Smooth muscle cell (in vitro differentiated cells): ENCODE measurements at regions not wholly inside any gene's neighbourhood (a gene's known extent, or its start where the extent isn't known, plus 50 kb on each side); places are given as distances from the start of the nearest gene placed in this dataset.
"Not testable (repeated sequence)": the region's sequence is repeated elsewhere in the genome, so short reads cannot be mapped to it uniquely, and the experiment has no call there.

ENCODE experiments used
- DNase-seq: peaks from one replicate; lab custom pipeline; 2025; ENCODE audit not compliant: unreplicated experiment; lab: John Stamatoyannopoulos, UW
- H2AFZ ChIP-seq: fragments of 200-600 bp; sonication (generic); 2 replicates; pipeline ENCODE4 v1.6.0; 2016; ENCODE audit warnings: antibody characterized with exemption, low read depth, mild to moderate bottlenecking
- H3F3A ChIP-seq: fragments of 200-600 bp; sonication (generic); 2 replicates; pipeline ENCODE4 v1.6.0; 2017; ENCODE audit warnings: antibody characterized with exemption, low read depth
- H3K27ac ChIP-seq: fragments of 200-600 bp; sonication (generic); 2 replicates; pipeline ENCODE4 v1.5.1; 2016; ENCODE audit warnings: low read depth, mild to moderate bottlenecking
- H3K27me3 ChIP-seq: fragments of 200-600 bp; sonication (generic); 2 replicates; pipeline ENCODE4 v1.6.1; 2016; ENCODE audit warnings: low read depth, mild to moderate bottlenecking
- H3K36me3 ChIP-seq: fragments of 200-600 bp; sonication (generic); 2 replicates; pipeline ENCODE4 v1.5.1; 2016; ENCODE audit warnings: low read depth
- H3K4me1 ChIP-seq: fragments of 200-600 bp; sonication (generic); 2 replicates; pipeline ENCODE4 v1.5.1; 2016; ENCODE audit warnings: low read depth
- H3K4me2 ChIP-seq: fragments of 200-600 bp; sonication (generic); 2 replicates; pipeline ENCODE4 v1.6.0; 2016; ENCODE audit warnings: mild to moderate bottlenecking
- H3K4me3 ChIP-seq: fragments of 200-600 bp; sonication (generic); 2 replicates; pipeline ENCODE4 v1.5.1; 2016; ENCODE audit warnings: mild to moderate bottlenecking
- H3K79me2 ChIP-seq: fragments of 200-600 bp; sonication (generic); 2 replicates; pipeline ENCODE4 v1.6.0; 2016; ENCODE audit warnings: low read depth, mild to moderate bottlenecking
- H3K9ac ChIP-seq: fragments of 200-600 bp; sonication (generic); 2 replicates; pipeline ENCODE4 v1.6.0; 2016; ENCODE audit warnings: low read depth
- H3K9me3 ChIP-seq: fragments of 200-600 bp; sonication (generic); replicated peaks from 2 replicates; pipeline ENCODE4 v1.5.1; 2016; ENCODE audit warnings: low read depth
- H4K20me1 ChIP-seq: fragments of 200-600 bp; sonication (generic); 2 replicates; pipeline ENCODE4 v1.6.0; 2016; ENCODE audit warnings: low read depth
- CTCF ChIP-seq: fragments of 200-600 bp; sonication (generic); IDR thresholded peaks from 2 replicates; pipeline ENCODE4 v1.5.1; 2017; ENCODE audit warnings: borderline replicate concordance, mild to moderate bottlenecking, antibody characterized with exemption; ENCODE audit not compliant: insufficient read depth, poor library complexity, severe bottlenecking
- WGBS: methylation state at CpG from one replicate; pipeline ENCODE4 v1.1.7; 2016; ENCODE audit warnings: low lambda C conversion rate; 5-methylcytosine and 5-hydroxymethylcytosine counted together

- Histone ChIP-seq H3K4me3 (no peak overlapping the region), H3K9me3 (no peaks in the 10 kb centered on the region), H3F3A (no peaks in the 10 kb centered on the region), H2AFZ (no peak overlapping the region), H3K4me2 (no peak overlapping the region), H3K27me3 (no peaks in the 10 kb centered on the region), H3K4me1 (no peaks in the 10 kb centered on the region), H3K79me2 (no peaks in the 10 kb centered on the region), H4K20me1 (no peaks in the 10 kb centered on the region), H3K9ac (no peak overlapping the region), H3K36me3 (no peaks in the 10 kb centered on the region), H3K27ac (no peak overlapping the region)
- DNase-seq = no peak
- TF ChIP-seq CTCF = no peak
- 67% methylated on average over 1 of the region's 1 CpG for WGBS
These were observed 101.3 kb upstream of the UFL1 start for GRCh38 chr6:96420294-96420693.

- Histone ChIP-seq H4K20me1 (no peaks in the 10 kb centered on the region), H3K4me1 (no peaks in the 10 kb centered on the region), H3K36me3 (no peaks in the 10 kb centered on the region), H2AFZ (no peak overlapping the region), H3K9ac (no peak overlapping the region), H3K4me3 (no peak overlapping the region), H3K9me3 (no peaks in the 10 kb centered on the region), H3K79me2 (no peaks in the 10 kb centered on the region), H3K4me2 (no peak overlapping the region), H3F3A (no peaks in the 10 kb centered on the region), H3K27me3 (no peaks in the 10 kb centered on the region), H3K27ac (no peak overlapping the region)
- TF ChIP-seq CTCF = no peak
- 94% methylated on average over 2 of the region's 2 CpGs for WGBS
- no peak for DNase-seq
These were observed 87.7 kb upstream of the UFL1 start for GRCh38 chr6:96433950-96434349.

GRCh38 chr6:96436398-96436797 is 85.2 kb upstream of the UFL1 start:
- H3K27ac ChIP-seq = no peak overlapping the region
- no peak for TF ChIP-seq CTCF
- H3K36me3 ChIP-seq = no peaks in the 10 kb centered on the region
- no peak overlapping the region for H3K4me3 ChIP-seq
- no peaks in the 10 kb centered on the region for H3K79me2 ChIP-seq
- no peaks in the 10 kb centered on the region for H4K20me1 ChIP-seq
- no peaks in the 10 kb centered on the region for H3K4me1 ChIP-seq
- H3K9me3 ChIP-seq = no peaks in the 10 kb centered on the region
- no peak for DNase-seq
- H3K27me3 ChIP-seq = no peaks in the 10 kb centered on the region
- H3K4me2 ChIP-seq = no peak overlapping the region
- WGBS = 57% methylated on average over 4 of the region's 4 CpGs
- no peaks in the 10 kb centered on the region for H3F3A ChIP-seq
- H3K9ac ChIP-seq = no peak overlapping the region
- H2AFZ ChIP-seq = no peak overlapping the region

- DNase-seq, H2AFZ ChIP-seq: not testable (repeated sequence)
These were observed 84.4 kb upstream of the UFL1 start for GRCh38 chr6:96437228-96437627.

More at GRCh38 chr6:96437228-96437627, 84.4 kb upstream of the UFL1 start:
- H3K9ac ChIP-seq, H3K79me2 ChIP-seq, H3K4me1 ChIP-seq, H3K27ac ChIP-seq, H3K27me3 ChIP-seq, H3K4me3 ChIP-seq, H3F3A ChIP-seq, H4K20me1 ChIP-seq, H3K9me3 ChIP-seq, H3K4me2 ChIP-seq, H3K36me3 ChIP-seq: not testable (repeated sequence)
- WGBS = 79% methylated on average over 6 of the region's 6 CpGs
